Gastroesophageal sphincter (tissue), 4 donors: ENCODE measurements at regions not wholly inside any gene's neighbourhood (a gene's known extent, or its start where the extent isn't known, plus 50 kb on each side); places are given as distances from the start of the nearest gene placed in this dataset.

Experiments used
- ATAC-seq: fragments of 150-250 bp; one replicate; pipeline ENCODE4 v1.9.1; 2016; ENCODE audit warnings: mild to moderate bottlenecking, moderate library complexity
- H3K27ac ChIP-seq, 4 donors: fragments of 200-600 bp; sonication (generic) in 3 of 4; 1 replicate in 3 of 4; 2 replicates in 1 of 4; pipeline ENCODE4 v1.5.1; 2016 to 2019
- H3K27me3 ChIP-seq: fragments of 200-600 bp; sonication (generic); one replicate; pipeline ENCODE4 v1.5.1; 2019
- H3K36me3 ChIP-seq, 2 donors: fragments of 200-600 bp; sonication (generic); one replicate each; pipeline ENCODE4 v1.5.1; 2019; ENCODE audit warnings: control low read depth in 1 of 2
- H3K4me1 ChIP-seq, 3 donors: fragments of 200-600 bp; sonication (generic); 1 replicate in 2 of 3; 2 replicates in 1 of 3; pipeline ENCODE4 v1.5.1; 2016 to 2019; ENCODE audit warnings: control low read depth in 2 of 3
- H3K4me3 ChIP-seq, 2 donors: fragments of 200-600 bp; sonication (generic); one replicate each; pipeline ENCODE4 v1.5.1; 2019; ENCODE audit warnings: mild to moderate bottlenecking in 1 of 2, moderate library complexity in 1 of 2
- H3K9me3 ChIP-seq, 3 donors: fragments of 200-600 bp; sonication (generic); one replicate each; pipeline ENCODE4 v1.5.1; 2017 to 2019; ENCODE audit warnings: control low read depth in 2 of 3
- CTCF ChIP-seq, 4 experiments: fragments of 200-600 bp in 2 of 4; fragments of 450-650 bp in 2 of 4; sonication (generic) in 1 of 4; IDR thresholded peaks; one replicate each; pipeline ENCODE4 v1.5.1; 2017 to 2019; ENCODE audit warnings: antibody characterized with exemption in 4 of 4, mild to moderate bottlenecking in 2 of 4, moderate library complexity in 2 of 4
- EP300 ChIP-seq: sonication (generic); formaldehyde crosslinking; IDR thresholded peaks from one replicate; pipeline ENCODE4 v1.6.1; 2017; ENCODE audit warnings: antibody characterized with exemption, mild to moderate bottlenecking
- POLR2A ChIP-seq, 2 donors: fragments of 450-650 bp; IDR thresholded peaks; one replicate each; pipeline ENCODE4 v1.6.1; 2017; ENCODE audit warnings: antibody characterized with exemption in 2 of 2, mild to moderate bottlenecking in 2 of 2, moderate library complexity in 1 of 2
- POLR2AphosphoS5 ChIP-seq: sonication (generic); formaldehyde crosslinking; IDR thresholded peaks from one replicate; pipeline ENCODE4 v1.6.1; 2017; ENCODE audit warnings: antibody characterized with exemption
- WGBS, 2 donors: methylation state at CpG; one replicate each; pipeline ENCODE4 v1.1.5; 2018; ENCODE audit warnings: low coverage in 1 of 2; 5-methylcytosine and 5-hydroxymethylcytosine counted together

GRCh38 chr18:38445804-38446145, 880.2 kb upstream of the CELF4 start:
- Histone ChIP-seq H3K27me3 (no peaks in the 10 kb centered on the region), H3K36me3 (no peaks in the 10 kb centered on the region), H3K4me3 (no peak overlapping the region), H3K9me3 (no peaks in the 10 kb centered on the region), H3K27ac (no peak overlapping the region), H3K4me1 (no peaks in the 10 kb centered on the region)
- no peak for ATAC-seq
- 80 to 100% methylated on average over 1 of the region's 1 CpG for WGBS, 2 donors
- no peak for TF ChIP-seq POLR2A (IDR thresholded peaks at IDR 0.05)
- TF ChIP-seq CTCF (IDR thresholded peaks at IDR 0.05) = no peak
- no peak for TF ChIP-seq POLR2AphosphoS5
- TF ChIP-seq EP300 = no peak

- H3K27ac ChIP-seq = no peak overlapping the region
- no peak for TF ChIP-seq POLR2AphosphoS5
- no peak for TF ChIP-seq POLR2A (IDR thresholded peaks at IDR 0.05)
- no peak for TF ChIP-seq CTCF (IDR thresholded peaks at IDR 0.05)
- TF ChIP-seq EP300 = no peak
Observed at GRCh38 chr18:38444971-38445803, 879.6 kb upstream of the CELF4 start.

GRCh38 chr18:38427736-38428135, 862.1 kb upstream of the CELF4 start:
- 88 to 90% methylated on average over 4 of the region's 4 CpGs for WGBS, 2 donors

More at GRCh38 chr18:38444971-38445803, 879.6 kb upstream of the CELF4 start:
- no peaks in the 10 kb centered on the region for H3K27me3 ChIP-seq
- ATAC-seq = no peak
- no peaks in the 10 kb centered on the region for H3K4me1 ChIP-seq
- WGBS, 2 donors = 52 to 60% methylated on average over 6 to 7 of the region's 7 CpGs
- H3K4me3 ChIP-seq = no peak overlapping the region
- no peaks in the 10 kb centered on the region for H3K36me3 ChIP-seq
- no peaks in the 10 kb centered on the region for H3K9me3 ChIP-seq

GRCh38 chr18:38427234-38427633, 861.6 kb upstream of the CELF4 start:
- H3K4me1 ChIP-seq = no peaks in the 10 kb centered on the region
- H3K36me3 ChIP-seq = no peaks in the 10 kb centered on the region
- WGBS, 2 donors = no CpG with 5 or more reads among the region's 2 CpGs
- TF ChIP-seq CTCF (IDR thresholded peaks at IDR 0.05) (no peak), EP300 (no peak), POLR2AphosphoS5 (no peak), POLR2A (IDR thresholded peaks at IDR 0.05) (no peak)
- no peaks in the 10 kb centered on the region for H3K9me3 ChIP-seq
- no peak overlapping the region for H3K4me3 ChIP-seq
- H3K27me3 ChIP-seq = no peaks in the 10 kb centered on the region
- ATAC-seq = no peak
- H3K27ac ChIP-seq = no peak overlapping the region

More at GRCh38 chr18:38427736-38428135, 862.1 kb upstream of the CELF4 start:
- H3K9me3 ChIP-seq = no peaks in the 10 kb centered on the region
- no peaks in the 10 kb centered on the region for H3K4me1 ChIP-seq
- H3K4me3 ChIP-seq = no peak overlapping the region
- no peaks in the 10 kb centered on the region for H3K36me3 ChIP-seq
- no peaks in the 10 kb centered on the region for H3K27me3 ChIP-seq
- ATAC-seq = no peak
- no peak overlapping the region for H3K27ac ChIP-seq
- no peak for TF ChIP-seq EP300
- no peak for TF ChIP-seq POLR2AphosphoS5
- TF ChIP-seq CTCF (IDR thresholded peaks at IDR 0.05) = no peak
- TF ChIP-seq POLR2A (IDR thresholded peaks at IDR 0.05) = no peak
